ENCODE measurements at regions not wholly inside any gene's neighbourhood (a gene's known extent, or its start where the extent isn't known, plus 50 kb on each side); places are given as distances from the start of the nearest gene placed in this dataset.
A peak's percentile ranks its signal among the peaks of the same experiment; 100 is the strongest.
"Not testable (repeated sequence)": the region's sequence is repeated elsewhere in the genome, so short reads cannot be mapped to it uniquely, and the experiment has no call there.

GRCh38 chr1:95641386-95641785, 407.4 kb downstream of the RWDD3 start:
- Histone ChIP-seq H3K4me3 (ENCODE audit: severe bottlenecking) (no peak overlapping the region), H3K9me3 (ENCODE audit: severe bottlenecking) (no peaks in the 10 kb centered on the region), H3K27ac (ENCODE audit: poor library complexity, severe bottlenecking) (no peak overlapping the region), H3K27me3 (ENCODE audit: insufficient read depth, poor library complexity, severe bottlenecking) (no peaks in the 10 kb centered on the region), H3K36me3 (ENCODE audit: low read depth) (no peaks in the 10 kb centered on the region), H3K4me1 (ENCODE audit: insufficient read depth, poor library complexity, severe bottlenecking) (no peaks in the 10 kb centered on the region)
- no peak for TF ChIP-seq CTCF (IDR thresholded peaks at IDR 0.05; ENCODE audit: poor library complexity, severe bottlenecking)
- DNase-seq (ENCODE audit: low spot score): no peak
- ATAC-seq (ENCODE audit: low read depth): no peak

GRCh38 chr1:95642035-95642434, 408.0 kb downstream of the RWDD3 start:
- Histone ChIP-seq H3K36me3 (ENCODE audit: low read depth) (no peaks in the 10 kb centered on the region), H3K4me3 (ENCODE audit: severe bottlenecking) (no peak overlapping the region), H3K27ac (ENCODE audit: poor library complexity, severe bottlenecking) (no peak overlapping the region), H3K27me3 (ENCODE audit: insufficient read depth, poor library complexity, severe bottlenecking) (no peaks in the 10 kb centered on the region), H3K9me3 (ENCODE audit: severe bottlenecking) (no peaks in the 10 kb centered on the region), H3K4me1 (ENCODE audit: insufficient read depth, poor library complexity, severe bottlenecking) (no peaks in the 10 kb centered on the region)
- ATAC-seq (ENCODE audit: low read depth) (no peak), DNase-seq (ENCODE audit: low spot score) (no peak)
- TF ChIP-seq CTCF (IDR thresholded peaks at IDR 0.05; ENCODE audit: poor library complexity, severe bottlenecking): no peak

- Histone ChIP-seq H3K27ac (ENCODE audit: poor library complexity, severe bottlenecking) (no peak overlapping the region), H3K27me3 (ENCODE audit: insufficient read depth, poor library complexity, severe bottlenecking) (no peaks in the 10 kb centered on the region), H3K4me3 (ENCODE audit: severe bottlenecking) (no peak overlapping the region), H3K36me3 (ENCODE audit: low read depth) (no peaks in the 10 kb centered on the region), H3K9me3 (ENCODE audit: severe bottlenecking) (no peaks in the 10 kb centered on the region), H3K4me1 (ENCODE audit: insufficient read depth, poor library complexity, severe bottlenecking) (no peaks in the 10 kb centered on the region)
- DNase-seq (ENCODE audit: low spot score) (no peak), ATAC-seq (ENCODE audit: low read depth) (no peak)
- TF ChIP-seq CTCF (IDR thresholded peaks at IDR 0.05; ENCODE audit: poor library complexity, severe bottlenecking): no peak
Observed at GRCh38 chr1:95643071-95643470, 409.1 kb downstream of the RWDD3 start.

GRCh38 chr1:95645126-95645525, 411.1 kb downstream of the RWDD3 start:
- not testable (repeated sequence) for ATAC-seq (ENCODE audit: low read depth)

GRCh38 chr1:95650631-95651030, 416.6 kb downstream of the RWDD3 start:
- ATAC-seq (ENCODE audit: low read depth) (peak; percentile 94), DNase-seq (ENCODE audit: low spot score) (no peak)
- Histone ChIP-seq H3K36me3 (ENCODE audit: low read depth) (no peaks in the 10 kb centered on the region), H3K27me3 (ENCODE audit: insufficient read depth, poor library complexity, severe bottlenecking) (no peaks in the 10 kb centered on the region), H3K4me3 (ENCODE audit: severe bottlenecking) (no peak overlapping the region), H3K9me3 (ENCODE audit: severe bottlenecking) (no peaks in the 10 kb centered on the region), H3K4me1 (ENCODE audit: insufficient read depth, poor library complexity, severe bottlenecking) (no peaks in the 10 kb centered on the region), H3K27ac (ENCODE audit: poor library complexity, severe bottlenecking) (no peak overlapping the region)
- TF ChIP-seq CTCF (IDR thresholded peaks at IDR 0.05; ENCODE audit: poor library complexity, severe bottlenecking): no peak

More at GRCh38 chr1:95645126-95645525, 411.1 kb downstream of the RWDD3 start:
- H3K27me3 ChIP-seq (ENCODE audit: insufficient read depth, poor library complexity, severe bottlenecking); H3K36me3 ChIP-seq (ENCODE audit: low read depth); H3K4me1 ChIP-seq (ENCODE audit: insufficient read depth, poor library complexity, severe bottlenecking); DNase-seq (ENCODE audit: low spot score); H3K4me3 ChIP-seq (ENCODE audit: severe bottlenecking); H3K27ac ChIP-seq (ENCODE audit: poor library complexity, severe bottlenecking); H3K9me3 ChIP-seq (ENCODE audit: severe bottlenecking): not testable (repeated sequence)
